ENCODE measurements at regions not wholly inside any gene's neighbourhood (a gene's known extent, or its start where the extent isn't known, plus 50 kb on each side); places are given as distances from the start of the nearest gene placed in this dataset.

- TF ChIP-seq POLR2AphosphoS5 (IDR thresholded peaks at IDR 0.05) (no peak), CTCF (IDR thresholded peaks at IDR 0.05) (no peak), EP300 (IDR thresholded peaks at IDR 0.05) (no peak)
These were observed 88.1 kb upstream of the NPVF start for GRCh38 chr7:25316366-25316765.

All from gastroesophageal sphincter (tissue), 3 donors.